Suprapubic skin (tissue), 4 donors: ENCODE measurements at regions not wholly inside any gene's neighbourhood (a gene's known extent, or its start where the extent isn't known, plus 50 kb on each side); places are given as distances from the start of the nearest gene placed in this dataset.

Experiments used
- DNase-seq, 2 donors: peaks; one replicate each; pipeline ENCODE4 v3.0.0-alpha.2; 2019; ENCODE audit warnings: low spot score in 2 of 2
- H3K27ac ChIP-seq: fragments of 200-600 bp; sonication (generic); one replicate; pipeline ENCODE4 v1.5.1; 2019
- H3K27me3 ChIP-seq: fragments of 200-600 bp; sonication (generic); one replicate; pipeline ENCODE4 v1.5.1; 2019
- H3K36me3 ChIP-seq: fragments of 200-600 bp; sonication (generic); one replicate; pipeline ENCODE4 v1.5.1; 2019
- H3K4me1 ChIP-seq: fragments of 200-600 bp; sonication (generic); one replicate; pipeline ENCODE4 v1.5.1; 2019
- H3K4me3 ChIP-seq: fragments of 200-600 bp; sonication (generic); one replicate; pipeline ENCODE4 v1.5.1; 2019; ENCODE audit warnings: mild to moderate bottlenecking
- H3K9me3 ChIP-seq: fragments of 200-600 bp; sonication (generic); one replicate; pipeline ENCODE4 v1.5.1; 2019
- CTCF ChIP-seq, 2 donors: fragments of 200-600 bp in 1 of 2; fragments of 450-650 bp in 1 of 2; sonication (generic) in 1 of 2; IDR thresholded peaks; one replicate each; pipeline ENCODE4 v1.5.1; 2016 to 2019; ENCODE audit warnings: antibody characterized with exemption in 2 of 2, mild to moderate bottlenecking in 1 of 2, moderate library complexity in 1 of 2
- EP300 ChIP-seq: sonication (generic); formaldehyde crosslinking; IDR thresholded peaks from one replicate; pipeline ENCODE4 v1.6.1; 2017; ENCODE audit warnings: antibody characterized with exemption
- POLR2A ChIP-seq, 2 donors: fragments of 450-650 bp; IDR thresholded peaks; one replicate each; pipeline ENCODE4 v1.6.1; 2017; ENCODE audit warnings: antibody characterized with exemption in 2 of 2, mild to moderate bottlenecking in 2 of 2, moderate library complexity in 2 of 2
- POLR2AphosphoS5 ChIP-seq, 3 donors: sonication (generic); formaldehyde crosslinking; IDR thresholded peaks; one replicate each; pipeline ENCODE4 v1.6.1; 2017; ENCODE audit warnings: antibody characterized with exemption in 3 of 3
- WGBS: methylation state at CpG from one replicate; pipeline ENCODE4 v1.1.5; 2018; 5-methylcytosine and 5-hydroxymethylcytosine counted together

- 18% methylated on average over 4 of the region's 4 CpGs for WGBS
- Histone ChIP-seq H3K9me3 (no peaks in the 10 kb centered on the region), H3K36me3 (no peaks in the 10 kb centered on the region), H3K27ac (no peak overlapping the region), H3K27me3 (no peaks in the 10 kb centered on the region), H3K4me3 (no peak overlapping the region), H3K4me1 (peaks cover 17% of the 10 kb centered on the region)
- TF ChIP-seq POLR2AphosphoS5 (IDR thresholded peaks at IDR 0.05), result no peak
- TF ChIP-seq EP300, result no peak
- TF ChIP-seq POLR2A (IDR thresholded peaks at IDR 0.05), result no peak
- no peak for TF ChIP-seq CTCF (IDR thresholded peaks at IDR 0.05)
- no peak for DNase-seq
Measured at GRCh38 chr5:96051401-96051830, 89.8 kb upstream of the ELL2 start.

GRCh38 chr5:96050273-96050880 lies 88.7 kb upstream of the ELL2 start:
- no peaks in the 10 kb centered on the region for H3K27me3 ChIP-seq
- H3K9me3 ChIP-seq, result no peaks in the 10 kb centered on the region
- DNase-seq, result no peak
- H3K4me3 ChIP-seq, result no peak overlapping the region
- H3K36me3 ChIP-seq, result no peaks in the 10 kb centered on the region
- no peak overlapping the region for H3K27ac ChIP-seq
- WGBS, result 76% methylated on average over 7 of the region's 7 CpGs
- peaks cover 17% of the 10 kb centered on the region for H3K4me1 ChIP-seq
- TF ChIP-seq EP300 (no peak), POLR2A (IDR thresholded peaks at IDR 0.05) (no peak), POLR2AphosphoS5 (IDR thresholded peaks at IDR 0.05) (no peak), CTCF (IDR thresholded peaks at IDR 0.05) (no peak)

- Histone ChIP-seq H3K36me3 (no peaks in the 10 kb centered on the region), H3K9me3 (no peaks in the 10 kb centered on the region), H3K27me3 (no peaks in the 10 kb centered on the region), H3K27ac (no peak overlapping the region), H3K4me1 (peaks cover 17% of the 10 kb centered on the region), H3K4me3 (no peak overlapping the region)
- TF ChIP-seq POLR2AphosphoS5 (IDR thresholded peaks at IDR 0.05) (no peak), CTCF (IDR thresholded peaks at IDR 0.05) (no peak), EP300 (no peak), POLR2A (IDR thresholded peaks at IDR 0.05) (no peak)
- 39% methylated on average over 3 of the region's 3 CpGs for WGBS
- DNase-seq, result no peak
Measured at GRCh38 chr5:96049398-96050272, 88.0 kb upstream of the ELL2 start.

GRCh38 chr5:96048763-96049162 lies 87.1 kb upstream of the ELL2 start:
- Histone ChIP-seq H3K9me3 (no peaks in the 10 kb centered on the region), H3K4me3 (no peak overlapping the region), H3K36me3 (no peaks in the 10 kb centered on the region), H3K27ac (no peak overlapping the region), H3K27me3 (no peaks in the 10 kb centered on the region), H3K4me1 (peaks cover 17% of the 10 kb centered on the region)
- WGBS, result 60% methylated on average over 6 of the region's 6 CpGs
- TF ChIP-seq POLR2A (IDR thresholded peaks at IDR 0.05) (no peak), POLR2AphosphoS5 (IDR thresholded peaks at IDR 0.05) (no peak), EP300 (no peak), CTCF (IDR thresholded peaks at IDR 0.05) (no peak)
- no peak for DNase-seq

- Histone ChIP-seq H3K27me3 (no peaks in the 10 kb centered on the region), H3K27ac (no peak overlapping the region), H3K4me1 (peaks cover 10% of the 10 kb centered on the region), H3K9me3 (no peaks in the 10 kb centered on the region), H3K4me3 (no peak overlapping the region), H3K36me3 (no peaks in the 10 kb centered on the region)
- WGBS, result 80% methylated on average over 5 of the region's 5 CpGs
- DNase-seq, result no peak
- TF ChIP-seq CTCF (IDR thresholded peaks at IDR 0.05), result no peak
- TF ChIP-seq POLR2AphosphoS5 (IDR thresholded peaks at IDR 0.05), result no peak
- no peak for TF ChIP-seq EP300
- no peak for TF ChIP-seq POLR2A (IDR thresholded peaks at IDR 0.05)
Measured at GRCh38 chr5:96045888-96046287, 84.2 kb upstream of the ELL2 start.
